GM12878 (cell line): ENCODE measurements at regions not wholly inside any gene's neighbourhood (a gene's known extent, or its start where the extent isn't known, plus 50 kb on each side); places are given as distances from the start of the nearest gene placed in this dataset.

Experiments
- ATAC-seq: fragments of 200-7000 bp; cut with Tn5 transposase; 3 replicates; pipeline ENCODE4 v1.9.1; 2020; ENCODE audit warnings: mild to moderate bottlenecking, moderate library complexity
- BruUV-seq: library from RNA; stranded (reverse); fragments of 400-500 nt; replicated peaks from 2 replicates; lab custom pipeline; 2021; lab: Mats Ljungman, UMichigan
- CTCF ChIA-PET: fragments of 300-600 bp; sonication (Branson Sonifier 250); formaldehyde crosslinking; extraction: SDS; loops from one replicate; lab custom pipeline; 2021; ENCODE audit warnings: inconsistent platforms; lab: Yijun Ruan, JAX
- POLR2A ChIA-PET: fragments of 350-600 bp; formaldehyde crosslinking; extraction: SDS; loops from one replicate; lab custom pipeline; 2021; ENCODE audit warnings: inconsistent platforms; lab: Charles Lee
- RAD21 ChIA-PET: fragments of 300-600 bp; sonication (Branson Sonifier 250); formaldehyde crosslinking; loops from one replicate; lab custom pipeline; 2023; ENCODE audit warnings: antibody characterized with exemption; ENCODE audit not compliant: unreplicated experiment; lab: Charles Lee
- SMC1A ChIA-PET: fragments of 300-600 bp; sonication (Branson Sonifier 250); formaldehyde crosslinking; loops from one replicate; lab custom pipeline; 2023; ENCODE audit not compliant: unreplicated experiment, uncharacterized antibody; lab: Charles Lee
- DNase-seq: peaks from one replicate; pipeline ENCODE4 v3.0.0-alpha.2; 2011; ENCODE audit warnings: low read depth, low spot score
- FAIRE-seq: peaks from 3 replicates; lab custom pipeline; 2011; peaks lifted over from hg19 to GRCh38; lab: Jason Lieb, UNC
- H2AFZ ChIP-seq: 2 replicates; pipeline ENCODE4 v1.6.0; 2011; ENCODE audit warnings: low read depth, low read length, control low read depth; ENCODE audit not compliant: control insufficient read depth
- H3K27ac ChIP-seq: 2 replicates; pipeline ENCODE4 v1.5.1; 2011; ENCODE audit warnings: control low read depth; ENCODE audit not compliant: control insufficient read depth, insufficient read depth
- H3K27me3 ChIP-seq, 2 experiments: replicated peaks in 1 of 2; 2 replicates each; pipeline versions ENCODE4 v1.6.0 to v1.6.1; 2011; ENCODE audit warnings: low read length in 1 of 2; ENCODE audit not compliant: control insufficient read depth in 2 of 2, insufficient read depth in 2 of 2
- H3K36me3 ChIP-seq, 2 experiments: 2 replicates each; pipeline ENCODE4 v1.5.1; 2011; ENCODE audit warnings: low read length in 1 of 2; ENCODE audit not compliant: control insufficient read depth in 2 of 2, insufficient read depth in 2 of 2
- H3K4me1 ChIP-seq: 2 replicates; pipeline ENCODE4 v1.6.1; 2011; ENCODE audit warnings: mild to moderate bottlenecking, low read length, moderate library complexity, mixed read lengths; ENCODE audit not compliant: control insufficient read depth, insufficient read depth
- H3K4me2 ChIP-seq: 2 replicates; pipeline ENCODE4 v1.6.0; 2011; ENCODE audit warnings: control low read depth; ENCODE audit not compliant: control insufficient read depth, insufficient read depth
- H3K4me3 ChIP-seq: fragments of 200-600 bp; sonication (generic); 2 replicates; pipeline ENCODE4 v1.5.1; 2016
- H3K79me2 ChIP-seq: 2 replicates; pipeline ENCODE4 v1.6.0; 2011; ENCODE audit warnings: low read length; ENCODE audit not compliant: control insufficient read depth, insufficient read depth
- H3K9ac ChIP-seq: 2 replicates; pipeline ENCODE4 v1.8.0; 2011; ENCODE audit warnings: low read length, control low read depth, mixed read lengths; ENCODE audit not compliant: control insufficient read depth, insufficient read depth
- H3K9me3 ChIP-seq: replicated peaks from 3 replicates; pipeline ENCODE4 v1.5.1; 2011; ENCODE audit warnings: mild to moderate bottlenecking, low read length; ENCODE audit not compliant: control insufficient read depth, insufficient read depth
- H4K20me1 ChIP-seq: 2 replicates; pipeline ENCODE4 v1.6.0; 2011; ENCODE audit not compliant: control insufficient read depth, insufficient read depth
- BACH1 ChIP-seq: fragments of 450-650 bp; IDR thresholded peaks from 2 replicates; pipeline ENCODE4 v1.6.1; 2017; ENCODE audit warnings: mild to moderate bottlenecking, borderline replicate concordance
- CBFB ChIP-seq: IDR thresholded peaks from 2 replicates; pipeline ENCODE4 v1.6.1; 2016; ENCODE audit warnings: antibody characterized with exemption, low read depth
- CHD4 ChIP-seq: fragments of 200-600 bp; sonication (generic); IDR thresholded peaks from 2 replicates; pipeline ENCODE4 v1.6.1; 2016; ENCODE audit warnings: mild to moderate bottlenecking
- EED ChIP-seq: sonication (generic); IDR thresholded peaks from 2 replicates; pipeline ENCODE4 v1.6.1; 2016; ENCODE audit warnings: antibody characterized with exemption, low read depth
- KDM1A ChIP-seq: fragments of 200-600 bp; sonication (generic); IDR thresholded peaks from 2 replicates; pipeline ENCODE4 v1.6.1; 2016; ENCODE audit warnings: borderline replicate concordance
- NFYA ChIP-seq: IDR thresholded peaks from 2 replicates; pipeline ENCODE4 v1.6.1; 2011; ENCODE audit warnings: low read depth, mild to moderate bottlenecking, low read length, improper control_type of control experiment, borderline replicate concordance
- POLR2AphosphoS2 ChIP-seq: IDR thresholded peaks from 2 replicates; pipeline ENCODE4 v1.6.1; 2011; ENCODE audit warnings: low read depth, mild to moderate bottlenecking, low read length, improper control_type of control experiment, moderate library complexity
- ZNF274 ChIP-seq: IDR thresholded peaks from one replicate; pipeline ENCODE4 v1.8.0; 2011; ENCODE audit not compliant: insufficient read length, insufficient read depth
- WGBS: methylation state at CpG from one replicate; pipeline ENCODE4 v1.1.6; 2016; ENCODE audit warnings: low lambda C conversion rate; ENCODE audit not compliant: insufficient replicate concordance, insufficient coverage; ENCODE audit errors: missing lambda C conversion rate; 5-methylcytosine and 5-hydroxymethylcytosine counted together
- in situ Hi-C: fragments of 300-500 bp; cut with MboI; formaldehyde crosslinking; loops from 9 replicates; pipeline ENCODE4 v1.14.3; 2018; ENCODE audit warnings: mixed read lengths
- intact Hi-C: fragments of 100-400 bp; cut with micrococcal nuclease; formaldehyde crosslinking; loops from one replicate; pipeline ENCODE4 v1.14.2; 2022; ENCODE audit not compliant: unreplicated experiment
- TF ChIP-seq, protein P1 (sequence below): IDR thresholded peaks from 2 replicates; pipeline ENCODE4 v1.6.1; 2011; ENCODE audit warnings: borderline replicate concordance, low read depth, mild to moderate bottlenecking, moderate library complexity, mixed read lengths, low read length; ENCODE audit not compliant: insufficient read depth; ENCODE audit errors: extremely low read length

DNA sequence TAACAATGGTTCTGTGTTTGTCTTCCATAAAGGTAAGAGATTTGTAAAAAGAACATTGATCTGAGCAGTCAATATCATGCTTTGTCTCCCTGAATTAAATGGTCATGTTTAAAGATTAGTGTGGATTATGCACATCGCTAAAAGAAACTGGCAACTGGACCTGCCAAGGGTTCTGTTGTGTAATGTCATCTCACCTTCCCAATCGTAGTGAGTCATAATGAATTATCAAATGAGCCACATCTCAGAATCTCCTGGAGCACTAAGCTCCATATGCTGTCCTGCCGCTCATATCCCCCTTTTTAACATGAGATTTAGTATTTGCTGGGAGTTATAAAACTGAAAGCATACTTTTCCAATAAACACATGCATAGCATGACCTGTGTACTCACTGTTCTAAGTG lies 187.0 kb upstream of the OPRM1 start:
- no peak for ATAC-seq
- H3K27me3 ChIP-seq, result no peaks in the 10 kb centered on the region
- H3K4me2 ChIP-seq, result no peak overlapping the region
- FAIRE-seq, result no peak
- POLR2A ChIA-PET, result no interaction called here
- no peak for DNase-seq
- CTCF ChIA-PET, result no interaction called here
- SMC1A ChIA-PET, result no interaction called here
- no peak overlapping the region for H3K9ac ChIP-seq
- intact Hi-C loops, result no loop called here
- 53% methylated on average over 3 of the region's 3 CpGs for WGBS
- H3K9me3 ChIP-seq, result no peaks in the 10 kb centered on the region
- no peaks in the 10 kb centered on the region for H4K20me1 ChIP-seq
- no peak overlapping the region for H2AFZ ChIP-seq
- no peaks in the 10 kb centered on the region for H3K4me1 ChIP-seq
- H3K36me3 ChIP-seq, result no peaks in the 10 kb centered on the region
- TF ChIP-seq POLR2AphosphoS2 (no peak), ZNF274 (no peak), NFYA (no peak), BACH1 (no peak), CHD4 (no peak), EED (no peak), CBFB (no peak), KDM1A (no peak)
- TF ChIP-seq, protein P1, sequence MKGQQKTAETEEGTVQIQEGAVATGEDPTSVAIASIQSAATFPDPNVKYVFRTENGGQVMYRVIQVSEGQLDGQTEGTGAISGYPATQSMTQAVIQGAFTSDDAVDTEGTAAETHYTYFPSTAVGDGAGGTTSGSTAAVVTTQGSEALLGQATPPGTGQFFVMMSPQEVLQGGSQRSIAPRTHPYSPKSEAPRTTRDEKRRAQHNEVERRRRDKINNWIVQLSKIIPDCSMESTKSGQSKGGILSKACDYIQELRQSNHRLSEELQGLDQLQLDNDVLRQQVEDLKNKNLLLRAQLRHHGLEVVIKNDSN, result no peak
- TF ChIP-seq, all 136 proteins: peak for 0
- Histone ChIP-seq H3K79me2 (no peaks in the 10 kb centered on the region), H3K4me3 (no peak overlapping the region), H3K27ac (no peak overlapping the region)
- in situ Hi-C loops, result no loop called here
- no TSS peak for BruUV-seq
- RAD21 ChIA-PET, result no interaction called here
